ENCODE measurements at regions not wholly inside any gene's neighbourhood (a gene's known extent, or its start where the extent isn't known, plus 50 kb on each side); places are given as distances from the start of the nearest gene placed in this dataset.
"Not testable (repeated sequence)": the region's sequence is repeated elsewhere in the genome, so short reads cannot be mapped to it uniquely, and the experiment has no call there.

- no peak for TF ChIP-seq CTCF (conservative IDR thresholded peaks at IDR 0.05)
- H3K27ac ChIP-seq: no peak overlapping the region
These were observed 239.2 kb upstream of the GNPDA2 start for GRCh38 chr4:44965435-44966095.

GRCh38 chr4:44964086-44964485, 237.7 kb upstream of the GNPDA2 start:
- H3K27ac ChIP-seq: not testable (repeated sequence)

GRCh38 chr4:44961001-44961755, 234.8 kb upstream of the GNPDA2 start:
- TF ChIP-seq CTCF (conservative IDR thresholded peaks at IDR 0.05): no peak
- H3K27ac ChIP-seq: no peak overlapping the region

- 0 out of 2 replicates have a peak, but pooled peaks have one; percentile 7 for TF ChIP-seq CTCF (conservative IDR thresholded peaks at IDR 0.05)
- no peak overlapping the region for H3K27ac ChIP-seq
These were observed 205.4 kb upstream of the GNPDA2 start for GRCh38 chr4:44931720-44932119.

GRCh38 chr4:44928785-44929184, 202.4 kb upstream of the GNPDA2 start:
- peak overlapping the region; percentile 39 for H3K27ac ChIP-seq
- TF ChIP-seq CTCF (conservative IDR thresholded peaks at IDR 0.05): no peak

GRCh38 chr4:44927399-44928380, 201.3 kb upstream of the GNPDA2 start:
- peak overlapping the region; percentile 39; the same call in 1 of the 2 replicates for H3K27ac ChIP-seq
- peak; percentile 99 for TF ChIP-seq CTCF (conservative IDR thresholded peaks at IDR 0.05)

GRCh38 chr4:44916411-44916810, 190.1 kb upstream of the GNPDA2 start:
- no peak for TF ChIP-seq CTCF (conservative IDR thresholded peaks at IDR 0.05)
- H3K27ac ChIP-seq: no peak overlapping the region

All from VCaP (cell line).